K562 (cell line): ENCODE measurements at regions not wholly inside any gene's neighbourhood (a gene's known extent, or its start where the extent isn't known, plus 50 kb on each side); places are given as distances from the start of the nearest gene placed in this dataset.

Experiments used
- ATAC-seq: fragments of 200-7000 bp; cut with Tn5 transposase; 3 replicates; pipeline ENCODE4 v1.9.1; 2020; ENCODE audit warnings: moderate library complexity
- BruUV-seq: library from RNA; stranded (reverse); fragments of 400-500 nt; replicated peaks from 2 replicates; lab custom pipeline; 2021; lab: Mats Ljungman, UMichigan
- CTCF ChIA-PET: fragments of 300-600 bp; formaldehyde crosslinking; extraction: SDS; loops from one replicate; lab custom pipeline; 2021; ENCODE audit warnings: low intra/inter-chr PET ratio; lab: Yijun Ruan, JAX
- POLR2A ChIA-PET: fragments of 300-600, 350-650 bp; sonication (Branson Sonifier 250); formaldehyde crosslinking; extraction: SDS; loops from one replicate; lab custom pipeline; 2021; ENCODE audit warnings: antibody characterized with exemption, inconsistent platforms; lab: Yijun Ruan, JAX
- DNase-seq, 4 experiments: peaks; one replicate each; pipeline versions ENCODE4 v3.0.0 to v3.0.0-alpha.2; 2011 to 2018; ENCODE audit warnings: low spot score in 3 of 4, mixed read lengths in 3 of 4; ENCODE audit errors: extremely low read depth in 1 of 4
- FAIRE-seq: peaks from 2 replicates; lab custom pipeline; 2011; peaks lifted over from hg19 to GRCh38; lab: Jason Lieb, UNC
- H2AFZ ChIP-seq: 2 replicates; pipeline ENCODE4 v1.6.0; 2011; ENCODE audit warnings: low read depth, low read length, control low read depth, inconsistent platforms
- H3K27ac ChIP-seq: fragments of 200-600 bp; 3 replicates; pipeline ENCODE4 v1.8.0; 2011; ENCODE audit warnings: low read depth, mild to moderate bottlenecking, control low read depth, inconsistent platforms, low read length, moderate library complexity, mixed read lengths; ENCODE audit errors: extremely low read depth
- H3K27me3 ChIP-seq, 2 experiments: fragments of 300-600 bp in 1 of 2; 2 replicates in 1 of 2; 3 replicates in 1 of 2; pipeline versions ENCODE4 v1.6.0 to v1.8.0; 2011; ENCODE audit warnings: inconsistent platforms in 2 of 2, low read length in 2 of 2, mild to moderate bottlenecking in 1 of 2, mixed read lengths in 1 of 2, moderate library complexity in 1 of 2; ENCODE audit not compliant: control insufficient read depth in 2 of 2, insufficient read depth in 2 of 2
- H3K36me3 ChIP-seq: fragments of 300-600 bp; 3 replicates; pipeline ENCODE4 v1.8.0; 2011; ENCODE audit warnings: mild to moderate bottlenecking, low read length, inconsistent platforms; ENCODE audit not compliant: control insufficient read depth, insufficient read depth
- H3K4me1 ChIP-seq, 2 experiments: fragments of 200-600 bp in 1 of 2; replicated peaks in 1 of 2; 2 replicates in 1 of 2; 3 replicates in 1 of 2; pipeline versions ENCODE4 v1.5.1 to v1.8.0; 2011; ENCODE audit warnings: inconsistent platforms in 2 of 2, low read length in 2 of 2, mild to moderate bottlenecking in 1 of 2, mixed read lengths in 1 of 2, moderate library complexity in 1 of 2; ENCODE audit not compliant: control insufficient read depth in 2 of 2, insufficient read depth in 2 of 2
- H3K4me2 ChIP-seq: 2 replicates; pipeline ENCODE4 v1.6.1; 2011; ENCODE audit warnings: low read length, control low read depth, inconsistent platforms, mixed read lengths; ENCODE audit not compliant: insufficient read depth
- H3K4me3 ChIP-seq: fragments of 200-600 bp; sonication (generic), shearing (Covaris generic); 2 replicates; pipeline ENCODE4 v1.5.1; 2016; ENCODE audit warnings: control low read depth, inconsistent platforms
- H3K79me2 ChIP-seq: fragments of 200-600 bp; 3 replicates; pipeline ENCODE4 v1.8.0; 2011; ENCODE audit warnings: low read length, inconsistent platforms; ENCODE audit not compliant: control insufficient read depth, insufficient read depth
- H3K9ac ChIP-seq, 2 experiments: 2 replicates each; pipeline versions ENCODE4 v1.6.0 to v1.6.1; 2011; ENCODE audit warnings: low read depth in 2 of 2, low read length in 2 of 2, control low read depth in 1 of 2, inconsistent platforms in 1 of 2, mild to moderate bottlenecking in 1 of 2, mixed read lengths in 1 of 2; ENCODE audit not compliant: insufficient read depth in 1 of 2
- H3K9me1 ChIP-seq: one replicate; pipeline ENCODE4 v1.6.0; 2011; ENCODE audit warnings: inconsistent platforms, mild to moderate bottlenecking, low read length, moderate library complexity; ENCODE audit not compliant: control insufficient read depth, insufficient read depth
- H3K9me3 ChIP-seq: replicated peaks from 2 replicates; pipeline ENCODE4 v1.5.1; 2011; ENCODE audit warnings: low read depth, low read length, inconsistent platforms; ENCODE audit not compliant: control insufficient read depth, insufficient read depth
- H4K20me1 ChIP-seq: replicated peaks from 2 replicates; pipeline ENCODE4 v1.6.1; 2011; ENCODE audit warnings: low read length, inconsistent platforms, mixed read lengths; ENCODE audit not compliant: control insufficient read depth, insufficient read depth
- BCL6 ChIP-seq: fragments of 250-450 bp; sonication (Bioruptor Pico); IDR thresholded peaks from 2 replicates; pipeline ENCODE4 v1.4.0; 2020
- CREB5 ChIP-seq: fragments of 250-450 bp; sonication (Bioruptor Pico); IDR thresholded peaks from 2 replicates; pipeline ENCODE4 v1.5.0; 2020; ENCODE audit warnings: mild to moderate bottlenecking
- FOXJ2 ChIP-seq: fragments of 200-800 bp; sonication (Bioruptor generic); IDR thresholded peaks from 2 replicates; pipeline ENCODE4 v1.6.1; 2016; ENCODE audit warnings: missing genetic modification characterization, missing compliant biosample characterization
- FOXO4 ChIP-seq: fragments of 450-650 bp; formaldehyde crosslinking; IDR thresholded peaks from 2 replicates; pipeline ENCODE4 v1.4.0; 2020; ENCODE audit warnings: mild to moderate bottlenecking, moderate library complexity
- HDAC8 ChIP-seq: fragments of 450-650 bp; IDR thresholded peaks from 2 replicates; pipeline ENCODE4 v1.6.1; 2016; ENCODE audit warnings: mild to moderate bottlenecking, missing genetic modification characterization, moderate library complexity, missing compliant biosample characterization
- ILK ChIP-seq: fragments of 450-650 bp; IDR thresholded peaks from 2 replicates; pipeline ENCODE4 v1.6.1; 2016; ENCODE audit warnings: missing genetic modification characterization, low read depth, mild to moderate bottlenecking, missing compliant biosample characterization, moderate library complexity, borderline replicate concordance
- NCOA6 ChIP-seq: fragments of 450-650 bp; IDR thresholded peaks from 2 replicates; pipeline ENCODE4 v1.6.1; 2017; ENCODE audit warnings: mild to moderate bottlenecking
- POLR2G ChIP-seq: fragments of 200-400 bp; formaldehyde crosslinking; IDR thresholded peaks from 2 replicates; pipeline ENCODE4 v1.6.1; 2017; ENCODE audit warnings: low read depth, mild to moderate bottlenecking, antibody characterized with exemption, low read length, moderate library complexity
- PRDM10 ChIP-seq: fragments of 450-650 bp; IDR thresholded peaks from 2 replicates; pipeline ENCODE4 v1.6.1; 2018; ENCODE audit not compliant: partially characterized antibody
- SUPT5H ChIP-seq: fragments of 450-650 bp; IDR thresholded peaks from 2 replicates; pipeline ENCODE4 v1.6.1; 2016
- USF1 ChIP-seq: sonication (generic); formaldehyde crosslinking; IDR thresholded peaks from 2 replicates; pipeline ENCODE4 v1.9.0; 2022; ENCODE audit warnings: mild to moderate bottlenecking, missing genetic modification reagents
- ZFP36 ChIP-seq: fragments of 150-350 bp; IDR thresholded peaks from 2 replicates; pipeline ENCODE4 v1.6.1; 2018; ENCODE audit warnings: low read length, low read depth; ENCODE audit not compliant: partially characterized antibody
- ZNF445 ChIP-seq: fragments of 250-450 bp; sonication (Bioruptor Pico); IDR thresholded peaks from 2 replicates; pipeline ENCODE4 v1.4.0; 2020; ENCODE audit warnings: low read depth, mild to moderate bottlenecking, moderate library complexity
- WGBS: fragments of 100-300 bp; shearing (Covaris generic); methylation state at CpG from one replicate; pipeline ENCODE4 v1.1.6; 2016; ENCODE audit warnings: low coverage, mixed read lengths; ENCODE audit not compliant: insufficient coverage; ENCODE audit errors: missing lambda C conversion rate; 5-methylcytosine and 5-hydroxymethylcytosine counted together
- in situ Hi-C: fragments of 300-500 bp; cut with MboI; formaldehyde crosslinking; loops from 4 replicates; pipeline ENCODE4 v1.15.0; 2018; ENCODE audit warnings: inconsistent platforms, mixed read lengths
- intact Hi-C: fragments of 100-400 bp; cut with micrococcal nuclease; formaldehyde crosslinking; loops from 2 replicates; pipeline ENCODE4 v1.14.2; 2022
- TF ChIP-seq, protein P1 (sequence below): fragments of 450-650 bp; IDR thresholded peaks from one replicate; pipeline ENCODE4 v1.6.1; 2018; ENCODE audit warnings: mild to moderate bottlenecking, moderate library complexity; ENCODE audit not compliant: partially characterized antibody

- BruUV-seq, result no TSS peak
- H3K36me3 ChIP-seq, result no peaks in the 10 kb centered on the region
- ATAC-seq (no peak), DNase-seq (no peak), FAIRE-seq (no peak)
- intact Hi-C loops (no loop called here), in situ Hi-C loops (no loop called here)
- H4K20me1 ChIP-seq, result no peaks in the 10 kb centered on the region
- no peak overlapping the region for H3K9ac ChIP-seq
- no peaks in the 10 kb centered on the region for H3K9me1 ChIP-seq
- no peaks in the 10 kb centered on the region for H3K27me3 ChIP-seq
- no peak overlapping the region for H3K4me2 ChIP-seq
- no peak overlapping the region for H3K27ac ChIP-seq
- H3K9me3 ChIP-seq, result 0 out of 2 replicates have a peak, but pooled peaks cover 6% of the 10 kb centered on the region
- H3K4me1 ChIP-seq, result peaks cover 0 to 9% of the 10 kb centered on the region in 2 experiments; a peak in 3 of 5 replicates
- H3K79me2 ChIP-seq, result no peaks in the 10 kb centered on the region
- no peak overlapping the region for H2AFZ ChIP-seq
- no peak overlapping the region for H3K4me3 ChIP-seq
- CTCF ChIA-PET, result no interaction called here
- POLR2A ChIA-PET, result interaction anchor here (4.1 kb wide), 1 partner anchor 11 kb away, joined by 13 read pairs; no protein-coding TSS in a partner anchor
- 43% methylated on average over 4 of the region's 4 CpGs for WGBS
- TF ChIP-seq HDAC8 (tag) (no peak), POLR2G (no peak), USF1 (no peak), SUPT5H (no peak), ZFP36 (no peak), ILK (tag) (no peak), CREB5 (CRISPR knock-in tag) (no peak), FOXO4 (CRISPR knock-in tag) (no peak), FOXJ2 (tag) (no peak), ZNF445 (no peak), BCL6 (CRISPR knock-in tag) (no peak), NCOA6 (no peak), PRDM10 (no peak)
- TF ChIP-seq, protein P1, sequence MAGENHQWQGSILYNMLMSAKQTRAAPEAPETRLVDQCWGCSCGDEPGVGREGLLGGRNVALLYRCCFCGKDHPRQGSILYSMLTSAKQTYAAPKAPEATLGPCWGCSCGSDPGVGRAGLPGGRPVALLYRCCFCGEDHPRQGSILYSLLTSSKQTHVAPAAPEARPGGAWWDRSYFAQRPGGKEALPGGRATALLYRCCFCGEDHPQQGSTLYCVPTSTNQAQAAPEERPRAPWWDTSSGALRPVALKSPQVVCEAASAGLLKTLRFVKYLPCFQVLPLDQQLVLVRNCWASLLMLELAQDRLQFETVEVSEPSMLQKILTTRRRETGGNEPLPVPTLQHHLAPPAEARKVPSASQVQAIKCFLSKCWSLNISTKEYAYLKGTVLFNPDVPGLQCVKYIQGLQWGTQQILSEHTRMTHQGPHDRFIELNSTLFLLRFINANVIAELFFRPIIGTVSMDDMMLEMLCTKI, result no peak
These were observed 416.5 kb upstream of the ZEB2 start for GRCh38 chr2:144936442-144936841.
